ENCODE measurements at regions not wholly inside any gene's neighbourhood (a gene's known extent, or its start where the extent isn't known, plus 50 kb on each side); places are given as distances from the start of the nearest gene placed in this dataset.

DNA sequence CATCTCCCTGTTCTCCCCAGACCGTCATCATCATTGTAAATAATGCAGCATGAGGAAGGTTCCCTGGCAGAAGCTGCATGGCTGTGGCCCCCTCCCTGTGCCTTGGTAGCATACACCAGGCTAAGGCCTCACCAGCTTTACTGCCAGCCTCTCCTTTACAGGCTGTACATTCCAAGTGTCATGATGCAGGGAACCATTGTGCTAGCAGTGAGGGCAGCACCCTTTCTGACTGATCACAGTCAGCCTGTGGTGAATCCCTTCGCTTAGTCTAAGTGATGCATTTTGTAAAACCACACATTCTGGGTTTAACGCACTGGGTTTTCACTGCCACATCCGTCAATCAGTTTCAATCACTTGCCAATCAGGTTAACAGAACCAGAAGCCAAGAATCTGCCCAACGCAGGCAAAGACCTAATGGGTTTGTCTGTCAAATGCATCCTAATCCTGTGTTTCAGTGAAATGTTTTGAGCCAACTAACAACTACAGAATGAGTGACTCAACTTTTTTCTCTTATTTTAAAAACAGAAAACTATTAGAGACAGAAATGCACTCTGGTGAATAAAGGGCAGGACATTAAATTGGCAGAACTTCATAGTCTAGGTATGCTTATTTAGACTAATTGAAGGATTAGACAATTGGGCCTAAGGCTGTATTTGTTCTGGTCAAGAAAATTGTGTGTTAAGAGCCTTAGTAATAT lies 225.9 kb upstream of the DPH6 start:
- TF ChIP-seq, protein P1, sequence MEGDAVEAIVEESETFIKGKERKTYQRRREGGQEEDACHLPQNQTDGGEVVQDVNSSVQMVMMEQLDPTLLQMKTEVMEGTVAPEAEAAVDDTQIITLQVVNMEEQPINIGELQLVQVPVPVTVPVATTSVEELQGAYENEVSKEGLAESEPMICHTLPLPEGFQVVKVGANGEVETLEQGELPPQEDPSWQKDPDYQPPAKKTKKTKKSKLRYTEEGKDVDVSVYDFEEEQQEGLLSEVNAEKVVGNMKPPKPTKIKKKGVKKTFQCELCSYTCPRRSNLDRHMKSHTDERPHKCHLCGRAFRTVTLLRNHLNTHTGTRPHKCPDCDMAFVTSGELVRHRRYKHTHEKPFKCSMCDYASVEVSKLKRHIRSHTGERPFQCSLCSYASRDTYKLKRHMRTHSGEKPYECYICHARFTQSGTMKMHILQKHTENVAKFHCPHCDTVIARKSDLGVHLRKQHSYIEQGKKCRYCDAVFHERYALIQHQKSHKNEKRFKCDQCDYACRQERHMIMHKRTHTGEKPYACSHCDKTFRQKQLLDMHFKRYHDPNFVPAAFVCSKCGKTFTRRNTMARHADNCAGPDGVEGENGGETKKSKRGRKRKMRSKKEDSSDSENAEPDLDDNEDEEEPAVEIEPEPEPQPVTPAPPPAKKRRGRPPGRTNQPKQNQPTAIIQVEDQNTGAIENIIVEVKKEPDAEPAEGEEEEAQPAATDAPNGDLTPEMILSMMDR (IDR thresholded peaks at IDR 0.05): no peak
- TF ChIP-seq ZFX (IDR thresholded peaks at IDR 0.05; ENCODE audit: borderline replicate concordance): no peak

Measured in 22Rv1 (cell line).